ENCODE measurements at regions not wholly inside any gene's neighbourhood (a gene's known extent, or its start where the extent isn't known, plus 50 kb on each side); places are given as distances from the start of the nearest gene placed in this dataset.
A peak's percentile ranks its signal among the peaks of the same experiment; 100 is the strongest.

DNA sequence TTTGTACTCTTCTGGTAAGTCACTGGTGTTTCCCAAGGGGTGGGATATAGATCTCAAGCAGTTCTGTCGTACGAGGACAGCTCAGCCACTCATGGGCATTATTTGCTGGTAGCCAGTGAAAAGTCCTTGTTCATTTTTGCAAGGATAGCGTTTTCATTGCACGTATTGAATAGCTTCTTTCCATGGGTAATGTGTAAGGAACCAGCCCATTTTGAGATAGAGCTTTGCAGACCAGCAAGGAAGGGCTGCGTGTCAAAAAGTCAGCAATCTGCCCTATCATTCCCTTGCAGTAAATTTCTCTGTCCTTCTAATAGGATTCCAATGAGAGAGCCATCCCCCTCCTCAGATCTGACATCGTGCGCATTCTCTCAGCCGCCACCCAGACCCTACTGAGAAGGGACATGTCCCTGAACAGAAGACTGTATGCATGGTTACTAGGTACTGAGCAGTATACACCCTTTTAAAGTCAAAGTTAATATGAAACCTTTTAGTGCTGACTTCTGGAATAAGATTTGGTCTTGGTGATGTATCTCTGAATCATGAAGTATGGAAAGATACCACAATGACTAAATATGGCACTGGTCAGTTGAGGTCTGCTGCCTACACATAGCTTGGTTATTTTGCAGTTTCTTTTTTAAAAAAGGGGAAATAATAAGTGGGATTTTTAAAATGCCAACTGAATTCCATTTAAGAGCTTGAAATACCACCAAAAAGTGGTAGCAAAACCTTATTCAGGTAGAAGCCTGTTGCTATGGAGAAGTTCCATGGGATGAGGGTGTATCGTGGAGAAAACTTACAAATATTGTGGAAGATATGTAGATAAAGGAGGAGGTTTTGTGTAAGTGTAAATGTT is 55.3 kb downstream of the DOP1B start:
- TF ChIP-seq, protein P1, sequence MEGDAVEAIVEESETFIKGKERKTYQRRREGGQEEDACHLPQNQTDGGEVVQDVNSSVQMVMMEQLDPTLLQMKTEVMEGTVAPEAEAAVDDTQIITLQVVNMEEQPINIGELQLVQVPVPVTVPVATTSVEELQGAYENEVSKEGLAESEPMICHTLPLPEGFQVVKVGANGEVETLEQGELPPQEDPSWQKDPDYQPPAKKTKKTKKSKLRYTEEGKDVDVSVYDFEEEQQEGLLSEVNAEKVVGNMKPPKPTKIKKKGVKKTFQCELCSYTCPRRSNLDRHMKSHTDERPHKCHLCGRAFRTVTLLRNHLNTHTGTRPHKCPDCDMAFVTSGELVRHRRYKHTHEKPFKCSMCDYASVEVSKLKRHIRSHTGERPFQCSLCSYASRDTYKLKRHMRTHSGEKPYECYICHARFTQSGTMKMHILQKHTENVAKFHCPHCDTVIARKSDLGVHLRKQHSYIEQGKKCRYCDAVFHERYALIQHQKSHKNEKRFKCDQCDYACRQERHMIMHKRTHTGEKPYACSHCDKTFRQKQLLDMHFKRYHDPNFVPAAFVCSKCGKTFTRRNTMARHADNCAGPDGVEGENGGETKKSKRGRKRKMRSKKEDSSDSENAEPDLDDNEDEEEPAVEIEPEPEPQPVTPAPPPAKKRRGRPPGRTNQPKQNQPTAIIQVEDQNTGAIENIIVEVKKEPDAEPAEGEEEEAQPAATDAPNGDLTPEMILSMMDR (IDR thresholded peaks at IDR 0.05) = no peak
- no peak for TF ChIP-seq GABPA (IDR thresholded peaks at IDR 0.05; ENCODE audit: low read depth)
- TF ChIP-seq RFX5 (IDR thresholded peaks at IDR 0.05; ENCODE audit: low read length) = no peak
- TF ChIP-seq, protein P2, sequence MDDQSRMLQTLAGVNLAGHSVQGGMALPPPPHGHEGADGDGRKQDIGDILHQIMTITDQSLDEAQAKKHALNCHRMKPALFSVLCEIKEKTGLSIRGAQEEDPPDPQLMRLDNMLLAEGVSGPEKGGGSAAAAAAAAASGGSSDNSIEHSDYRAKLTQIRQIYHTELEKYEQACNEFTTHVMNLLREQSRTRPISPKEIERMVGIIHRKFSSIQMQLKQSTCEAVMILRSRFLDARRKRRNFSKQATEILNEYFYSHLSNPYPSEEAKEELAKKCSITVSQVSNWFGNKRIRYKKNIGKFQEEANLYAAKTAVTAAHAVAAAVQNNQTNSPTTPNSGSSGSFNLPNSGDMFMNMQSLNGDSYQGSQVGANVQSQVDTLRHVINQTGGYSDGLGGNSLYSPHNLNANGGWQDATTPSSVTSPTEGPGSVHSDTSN (IDR thresholded peaks at IDR 0.05) = 0 out of 2 replicates have a peak, but pooled peaks have one; percentile 12
- TF ChIP-seq, protein P3, sequence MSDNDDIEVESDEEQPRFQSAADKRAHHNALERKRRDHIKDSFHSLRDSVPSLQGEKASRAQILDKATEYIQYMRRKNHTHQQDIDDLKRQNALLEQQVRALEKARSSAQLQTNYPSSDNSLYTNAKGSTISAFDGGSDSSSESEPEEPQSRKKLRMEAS (IDR thresholded peaks at IDR 0.05; ENCODE audit: low read depth) = no peak
- TF ChIP-seq EZH2phosphoT487 (IDR thresholded peaks at IDR 0.05; ENCODE audit: borderline replicate concordance, low read depth) = no peak
- no peak for TF ChIP-seq CHD2 (IDR thresholded peaks at IDR 0.05; ENCODE audit: low read length, partially characterized antibody)

All from SK-N-SH (cell line).